ENCODE measurements at regions not wholly inside any gene's neighbourhood (a gene's known extent, or its start where the extent isn't known, plus 50 kb on each side); places are given as distances from the start of the nearest gene placed in this dataset.

DNA sequence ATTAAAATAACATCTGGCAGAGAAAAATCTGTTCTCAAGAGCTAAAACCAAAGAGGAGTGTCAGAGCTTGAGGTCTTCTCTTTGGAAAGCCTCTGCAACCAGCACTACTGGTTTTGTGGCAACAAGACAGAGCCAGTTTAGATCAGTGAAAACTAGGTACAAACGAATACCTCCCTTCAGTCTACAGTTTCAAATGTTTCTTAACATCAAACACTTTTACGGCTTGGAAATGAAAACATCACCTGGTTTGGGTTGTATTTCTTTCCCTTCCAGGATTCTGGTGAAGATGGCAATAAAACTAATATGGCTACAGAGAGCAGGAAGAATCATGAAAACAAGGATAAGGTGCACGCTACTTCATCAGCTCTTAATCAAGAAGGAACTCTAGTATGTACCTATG is 339.4 kb upstream of the ESRRG start:
- TF ChIP-seq, protein P1, sequence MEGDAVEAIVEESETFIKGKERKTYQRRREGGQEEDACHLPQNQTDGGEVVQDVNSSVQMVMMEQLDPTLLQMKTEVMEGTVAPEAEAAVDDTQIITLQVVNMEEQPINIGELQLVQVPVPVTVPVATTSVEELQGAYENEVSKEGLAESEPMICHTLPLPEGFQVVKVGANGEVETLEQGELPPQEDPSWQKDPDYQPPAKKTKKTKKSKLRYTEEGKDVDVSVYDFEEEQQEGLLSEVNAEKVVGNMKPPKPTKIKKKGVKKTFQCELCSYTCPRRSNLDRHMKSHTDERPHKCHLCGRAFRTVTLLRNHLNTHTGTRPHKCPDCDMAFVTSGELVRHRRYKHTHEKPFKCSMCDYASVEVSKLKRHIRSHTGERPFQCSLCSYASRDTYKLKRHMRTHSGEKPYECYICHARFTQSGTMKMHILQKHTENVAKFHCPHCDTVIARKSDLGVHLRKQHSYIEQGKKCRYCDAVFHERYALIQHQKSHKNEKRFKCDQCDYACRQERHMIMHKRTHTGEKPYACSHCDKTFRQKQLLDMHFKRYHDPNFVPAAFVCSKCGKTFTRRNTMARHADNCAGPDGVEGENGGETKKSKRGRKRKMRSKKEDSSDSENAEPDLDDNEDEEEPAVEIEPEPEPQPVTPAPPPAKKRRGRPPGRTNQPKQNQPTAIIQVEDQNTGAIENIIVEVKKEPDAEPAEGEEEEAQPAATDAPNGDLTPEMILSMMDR (IDR thresholded peaks at IDR 0.05) = no peak
- H3K4me3 Mint-ChIP-seq (ENCODE audit: unreplicated experiment) = no peak overlapping the region
- no peaks in the 10 kb centered on the region for H3K4me1 Mint-ChIP-seq (ENCODE audit: unreplicated experiment)
- no peaks in the 10 kb centered on the region for H3K36me3 Mint-ChIP-seq (ENCODE audit: unreplicated experiment)
- peaks cover 4% of the 10 kb centered on the region for H3K9me3 Mint-ChIP-seq (ENCODE audit: unreplicated experiment)
- no peak overlapping the region for H3K27ac Mint-ChIP-seq (ENCODE audit: unreplicated experiment)
- no peak for DNase-seq (ENCODE audit: extremely low spot score, unreplicated experiment)
- H3K27me3 Mint-ChIP-seq (ENCODE audit: unreplicated experiment) = no peaks in the 10 kb centered on the region

DNA sequence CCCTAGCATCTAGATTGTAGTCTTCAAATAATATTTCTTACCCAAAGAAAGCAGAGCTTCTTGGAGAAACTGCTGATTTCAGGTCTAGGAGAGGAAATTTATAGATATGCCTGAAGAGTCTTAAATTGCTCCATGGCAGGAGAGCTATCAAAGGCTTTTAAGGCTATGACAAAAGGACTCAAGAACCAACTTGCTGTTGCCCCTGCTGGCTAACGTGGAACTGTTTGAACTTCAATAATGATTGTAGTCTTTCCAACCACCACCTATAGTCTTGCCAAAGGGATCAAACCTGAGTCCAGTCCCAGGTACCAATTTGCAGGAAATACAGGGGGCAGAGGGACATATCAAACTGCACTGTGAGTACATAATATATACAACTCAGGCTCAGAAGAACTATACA is 336.2 kb upstream of the ESRRG start:
- Mint-ChIP-seq H3K4me3 (ENCODE audit: unreplicated experiment) (no peak overlapping the region), H3K27me3 (ENCODE audit: unreplicated experiment) (no peaks in the 10 kb centered on the region), H3K4me1 (ENCODE audit: unreplicated experiment) (no peaks in the 10 kb centered on the region), H3K9me3 (ENCODE audit: unreplicated experiment) (peaks cover 4% of the 10 kb centered on the region), H3K36me3 (ENCODE audit: unreplicated experiment) (no peaks in the 10 kb centered on the region), H3K27ac (ENCODE audit: unreplicated experiment) (no peak overlapping the region)
- TF ChIP-seq, protein P1 (IDR thresholded peaks at IDR 0.05) = no peak
- no peak for DNase-seq (ENCODE audit: extremely low spot score, unreplicated experiment)

DNA sequence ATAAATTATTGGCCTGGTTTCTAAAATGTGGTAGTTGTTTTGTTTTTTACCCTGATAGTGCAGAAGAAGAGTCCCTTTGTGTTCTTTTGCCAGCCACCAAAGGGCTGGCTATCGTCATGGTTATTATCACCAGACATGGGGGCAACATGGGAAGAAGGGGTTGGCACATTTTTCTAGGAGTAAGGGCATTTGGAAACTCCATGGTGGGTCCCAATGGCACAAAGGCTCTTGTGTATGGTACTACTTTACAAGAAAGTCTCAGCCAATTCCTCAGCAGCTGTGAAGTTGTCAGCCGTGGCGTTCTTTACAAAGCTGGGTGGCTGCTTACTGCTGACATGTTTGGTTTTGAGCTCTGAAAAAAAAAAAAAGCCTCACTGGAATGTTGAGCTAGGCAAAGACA is 330.4 kb upstream of the ESRRG start:
- no peaks in the 10 kb centered on the region for H3K4me1 Mint-ChIP-seq (ENCODE audit: unreplicated experiment)
- TF ChIP-seq, protein P1 (IDR thresholded peaks at IDR 0.05) = no peak
- peaks cover 4% of the 10 kb centered on the region for H3K9me3 Mint-ChIP-seq (ENCODE audit: unreplicated experiment)
- H3K27me3 Mint-ChIP-seq (ENCODE audit: unreplicated experiment) = no peaks in the 10 kb centered on the region
- no peak for DNase-seq (ENCODE audit: extremely low spot score, unreplicated experiment)
- H3K27ac Mint-ChIP-seq (ENCODE audit: unreplicated experiment) = no peak overlapping the region
- no peaks in the 10 kb centered on the region for H3K36me3 Mint-ChIP-seq (ENCODE audit: unreplicated experiment)
- H3K4me3 Mint-ChIP-seq (ENCODE audit: unreplicated experiment) = no peak overlapping the region

DNA sequence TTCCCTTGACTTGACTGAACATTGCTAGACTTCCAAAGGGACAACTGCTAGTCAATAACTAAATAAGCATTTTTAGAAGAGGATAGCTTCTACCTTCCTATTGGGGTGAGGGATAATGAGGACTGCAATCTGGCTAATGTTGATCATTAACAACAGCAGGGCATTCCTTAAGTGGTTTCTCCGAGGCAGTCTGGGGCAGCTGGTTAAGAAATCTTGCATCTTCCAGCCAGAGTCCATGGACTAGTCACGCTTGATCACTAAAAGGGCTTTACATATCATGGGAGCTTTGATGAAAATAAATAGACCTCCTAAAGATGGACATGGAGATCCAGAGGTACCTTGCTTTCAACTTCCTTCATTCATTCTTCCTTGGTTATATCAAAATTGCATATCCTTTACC is 329.4 kb upstream of the ESRRG start:
- DNase-seq (ENCODE audit: extremely low spot score, unreplicated experiment) = no peak
- no peaks in the 10 kb centered on the region for H3K36me3 Mint-ChIP-seq (ENCODE audit: unreplicated experiment)
- no peak overlapping the region for H3K4me3 Mint-ChIP-seq (ENCODE audit: unreplicated experiment)
- TF ChIP-seq, protein P1 (IDR thresholded peaks at IDR 0.05) = no peak
- H3K9me3 Mint-ChIP-seq (ENCODE audit: unreplicated experiment) = peaks cover 4% of the 10 kb centered on the region
- no peak overlapping the region for H3K27ac Mint-ChIP-seq (ENCODE audit: unreplicated experiment)
- H3K27me3 Mint-ChIP-seq (ENCODE audit: unreplicated experiment) = no peaks in the 10 kb centered on the region
- H3K4me1 Mint-ChIP-seq (ENCODE audit: unreplicated experiment) = no peaks in the 10 kb centered on the region

DNA sequence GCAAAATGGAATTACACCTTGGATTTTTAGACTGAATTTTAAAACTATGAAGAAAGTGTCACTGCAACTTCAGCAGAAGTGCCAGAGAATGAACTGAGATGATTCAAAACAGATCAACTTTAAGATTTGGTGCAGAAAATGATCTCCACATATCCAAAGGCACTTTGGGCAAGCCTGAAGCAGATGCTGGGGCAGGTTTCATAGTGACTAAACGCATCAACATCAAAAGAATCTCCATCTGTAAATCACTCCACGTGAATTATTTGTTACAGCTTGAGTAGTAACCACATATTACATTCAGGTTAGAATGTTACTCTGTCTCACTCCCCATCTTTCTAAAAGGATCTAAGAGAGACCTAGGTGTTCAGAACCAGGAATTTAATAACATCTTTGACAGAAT is 329.0 kb upstream of the ESRRG start:
- no peaks in the 10 kb centered on the region for H3K4me1 Mint-ChIP-seq (ENCODE audit: unreplicated experiment)
- no peak overlapping the region for H3K4me3 Mint-ChIP-seq (ENCODE audit: unreplicated experiment)
- TF ChIP-seq, protein P1 (IDR thresholded peaks at IDR 0.05) = no peak
- H3K9me3 Mint-ChIP-seq (ENCODE audit: unreplicated experiment) = peaks cover 7% of the 10 kb centered on the region
- no peaks in the 10 kb centered on the region for H3K36me3 Mint-ChIP-seq (ENCODE audit: unreplicated experiment)
- H3K27me3 Mint-ChIP-seq (ENCODE audit: unreplicated experiment) = no peaks in the 10 kb centered on the region
- H3K27ac Mint-ChIP-seq (ENCODE audit: unreplicated experiment) = no peak overlapping the region
- DNase-seq (ENCODE audit: extremely low spot score, unreplicated experiment) = no peak

Measured in osteocyte (in vitro differentiated cells).